ENCODE measurements at regions not wholly inside any gene's neighbourhood (a gene's known extent, or its start where the extent isn't known, plus 50 kb on each side); places are given as distances from the start of the nearest gene placed in this dataset.

- TF ChIP-seq, protein P1, sequence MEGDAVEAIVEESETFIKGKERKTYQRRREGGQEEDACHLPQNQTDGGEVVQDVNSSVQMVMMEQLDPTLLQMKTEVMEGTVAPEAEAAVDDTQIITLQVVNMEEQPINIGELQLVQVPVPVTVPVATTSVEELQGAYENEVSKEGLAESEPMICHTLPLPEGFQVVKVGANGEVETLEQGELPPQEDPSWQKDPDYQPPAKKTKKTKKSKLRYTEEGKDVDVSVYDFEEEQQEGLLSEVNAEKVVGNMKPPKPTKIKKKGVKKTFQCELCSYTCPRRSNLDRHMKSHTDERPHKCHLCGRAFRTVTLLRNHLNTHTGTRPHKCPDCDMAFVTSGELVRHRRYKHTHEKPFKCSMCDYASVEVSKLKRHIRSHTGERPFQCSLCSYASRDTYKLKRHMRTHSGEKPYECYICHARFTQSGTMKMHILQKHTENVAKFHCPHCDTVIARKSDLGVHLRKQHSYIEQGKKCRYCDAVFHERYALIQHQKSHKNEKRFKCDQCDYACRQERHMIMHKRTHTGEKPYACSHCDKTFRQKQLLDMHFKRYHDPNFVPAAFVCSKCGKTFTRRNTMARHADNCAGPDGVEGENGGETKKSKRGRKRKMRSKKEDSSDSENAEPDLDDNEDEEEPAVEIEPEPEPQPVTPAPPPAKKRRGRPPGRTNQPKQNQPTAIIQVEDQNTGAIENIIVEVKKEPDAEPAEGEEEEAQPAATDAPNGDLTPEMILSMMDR (IDR thresholded peaks at IDR 0.05; ENCODE audit: control extremely low read depth in 1 of 3, insufficient read depth in 1 of 3, low read depth in 1 of 3, low read length in 3 of 3) = no peak
- TF ChIP-seq, protein P2, sequence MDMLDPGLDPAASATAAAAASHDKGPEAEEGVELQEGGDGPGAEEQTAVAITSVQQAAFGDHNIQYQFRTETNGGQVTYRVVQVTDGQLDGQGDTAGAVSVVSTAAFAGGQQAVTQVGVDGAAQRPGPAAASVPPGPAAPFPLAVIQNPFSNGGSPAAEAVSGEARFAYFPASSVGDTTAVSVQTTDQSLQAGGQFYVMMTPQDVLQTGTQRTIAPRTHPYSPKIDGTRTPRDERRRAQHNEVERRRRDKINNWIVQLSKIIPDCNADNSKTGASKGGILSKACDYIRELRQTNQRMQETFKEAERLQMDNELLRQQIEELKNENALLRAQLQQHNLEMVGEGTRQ (IDR thresholded peaks at IDR 0.05; ENCODE audit: low read length) = no peak
- TF ChIP-seq RBBP5 (IDR thresholded peaks at IDR 0.05; ENCODE audit: borderline replicate concordance, low read depth, low read length) (no peak), POLR2A (IDR thresholded peaks at IDR 0.05; ENCODE audit: control extremely low read depth in 1 of 2, low read depth in 2 of 2, low read length in 2 of 2) (no peak), MAFK (IDR thresholded peaks at IDR 0.05; ENCODE audit: low read depth, low read length) (no peak), POLR2AphosphoS5 (IDR thresholded peaks at IDR 0.05; ENCODE audit: low read depth, low read length) (no peak), TCF12 (IDR thresholded peaks at IDR 0.05; ENCODE audit: low read depth, low read length) (no peak), CHD2 (IDR thresholded peaks at IDR 0.05; ENCODE audit: low read length) (no peak), RAD21 (IDR thresholded peaks at IDR 0.05 in 1 of 2, conservative IDR thresholded peaks at IDR 0.05 in 1 of 2; ENCODE audit: low read depth in 2 of 2, low read length in 2 of 2) (no peak), TAF1 (IDR thresholded peaks at IDR 0.05; ENCODE audit: low read depth, low read length) (no peak), RFX5 (IDR thresholded peaks at IDR 0.05; ENCODE audit: borderline replicate concordance, low read depth, low read length) (no peak)
Observed at GRCh38 chr16:8262299-8262698, 328.0 kb downstream of the TMEM114 start.
